ENCODE measurements at regions not wholly inside any gene's neighbourhood (a gene's known extent, or its start where the extent isn't known, plus 50 kb on each side); places are given as distances from the start of the nearest gene placed in this dataset.
"Not testable (repeated sequence)": the region's sequence is repeated elsewhere in the genome, so short reads cannot be mapped to it uniquely, and the experiment has no call there.

DNA sequence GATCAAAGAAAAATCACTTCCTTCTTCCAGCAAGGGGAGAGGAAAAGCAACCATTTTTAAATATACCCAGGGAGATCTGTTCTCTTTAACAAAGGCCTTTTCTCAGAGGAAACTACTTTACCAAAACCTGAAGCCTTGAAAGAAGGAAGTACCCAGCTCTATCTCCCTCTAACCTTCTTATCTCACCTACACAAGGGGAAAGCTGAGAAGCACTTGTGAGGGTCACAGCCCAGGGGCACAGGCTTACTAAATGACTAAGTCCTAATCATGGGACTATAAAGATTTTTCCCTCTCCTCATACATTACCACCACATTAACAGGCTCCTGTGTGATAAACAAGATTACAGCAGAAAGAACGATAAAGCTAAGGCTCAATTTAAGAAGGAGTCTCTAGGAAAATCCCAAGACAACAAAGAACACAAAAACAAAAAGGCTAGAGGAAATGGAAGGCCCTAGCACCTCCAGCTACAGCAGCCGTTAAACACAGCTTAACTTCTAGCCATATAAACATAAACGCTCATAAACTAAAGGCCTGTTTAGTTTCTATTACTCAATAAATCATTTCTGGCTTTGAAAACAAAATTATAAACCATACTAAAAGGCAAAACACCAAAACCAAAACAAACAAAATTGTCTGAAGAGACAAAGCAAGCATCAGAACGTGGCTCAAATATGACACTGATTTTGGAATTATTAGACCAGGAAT lies 284.9 kb upstream of the ECI2 start:
- H3K4me3 Mint-ChIP-seq (ENCODE audit: unreplicated experiment), result no peak overlapping the region
- TF ChIP-seq, protein P1, sequence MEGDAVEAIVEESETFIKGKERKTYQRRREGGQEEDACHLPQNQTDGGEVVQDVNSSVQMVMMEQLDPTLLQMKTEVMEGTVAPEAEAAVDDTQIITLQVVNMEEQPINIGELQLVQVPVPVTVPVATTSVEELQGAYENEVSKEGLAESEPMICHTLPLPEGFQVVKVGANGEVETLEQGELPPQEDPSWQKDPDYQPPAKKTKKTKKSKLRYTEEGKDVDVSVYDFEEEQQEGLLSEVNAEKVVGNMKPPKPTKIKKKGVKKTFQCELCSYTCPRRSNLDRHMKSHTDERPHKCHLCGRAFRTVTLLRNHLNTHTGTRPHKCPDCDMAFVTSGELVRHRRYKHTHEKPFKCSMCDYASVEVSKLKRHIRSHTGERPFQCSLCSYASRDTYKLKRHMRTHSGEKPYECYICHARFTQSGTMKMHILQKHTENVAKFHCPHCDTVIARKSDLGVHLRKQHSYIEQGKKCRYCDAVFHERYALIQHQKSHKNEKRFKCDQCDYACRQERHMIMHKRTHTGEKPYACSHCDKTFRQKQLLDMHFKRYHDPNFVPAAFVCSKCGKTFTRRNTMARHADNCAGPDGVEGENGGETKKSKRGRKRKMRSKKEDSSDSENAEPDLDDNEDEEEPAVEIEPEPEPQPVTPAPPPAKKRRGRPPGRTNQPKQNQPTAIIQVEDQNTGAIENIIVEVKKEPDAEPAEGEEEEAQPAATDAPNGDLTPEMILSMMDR (IDR thresholded peaks at IDR 0.05; ENCODE audit: unreplicated experiment), result no peak
- peaks cover 2% of the 10 kb centered on the region for H3K27me3 Mint-ChIP-seq (ENCODE audit: unreplicated experiment)
- no peak for DNase-seq (ENCODE audit: low spot score)
- peak overlapping the region; percentile 87 for H3K27ac Mint-ChIP-seq (ENCODE audit: unreplicated experiment)
- peaks cover 5% of the 10 kb centered on the region for H3K4me1 Mint-ChIP-seq (ENCODE audit: unreplicated experiment)
- H3K9me3 Mint-ChIP-seq (ENCODE audit: unreplicated experiment), result peaks cover 7% of the 10 kb centered on the region
- peaks cover 4% of the 10 kb centered on the region for H3K36me3 Mint-ChIP-seq (ENCODE audit: low read depth, unreplicated experiment)

DNA sequence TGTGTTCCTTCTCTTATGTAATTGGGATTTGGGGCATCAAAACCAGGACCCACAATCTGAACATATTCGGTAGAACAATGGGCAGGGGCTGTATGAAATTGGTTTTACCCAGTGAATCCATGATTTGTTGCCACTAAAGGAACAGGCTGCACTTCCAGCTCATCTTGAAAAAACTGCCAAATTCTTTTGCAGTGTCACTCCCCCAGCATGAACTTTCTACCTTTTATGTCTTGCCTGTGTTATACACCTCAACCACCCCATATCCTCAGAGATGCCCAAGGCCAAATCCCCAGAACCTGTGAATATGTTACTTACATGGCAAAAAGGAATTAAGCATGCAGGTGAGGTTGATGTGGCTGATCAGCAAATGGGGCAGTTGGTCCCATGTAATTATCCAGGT lies 280.2 kb upstream of the ECI2 start:
- H3K9me3 Mint-ChIP-seq (ENCODE audit: unreplicated experiment), result peaks cover 5% of the 10 kb centered on the region
- peaks cover 1% of the 10 kb centered on the region for H3K36me3 Mint-ChIP-seq (ENCODE audit: low read depth, unreplicated experiment)
- peaks cover 4% of the 10 kb centered on the region for H3K4me1 Mint-ChIP-seq (ENCODE audit: unreplicated experiment)
- peaks cover under 1% of the 10 kb centered on the region for H3K27me3 Mint-ChIP-seq (ENCODE audit: unreplicated experiment)
- no peak for DNase-seq (ENCODE audit: low spot score)
- H3K4me3 Mint-ChIP-seq (ENCODE audit: unreplicated experiment), result no peak overlapping the region
- TF ChIP-seq, protein P1 (IDR thresholded peaks at IDR 0.05; ENCODE audit: unreplicated experiment), result no peak
- H3K27ac Mint-ChIP-seq (ENCODE audit: unreplicated experiment), result no peak overlapping the region

DNA sequence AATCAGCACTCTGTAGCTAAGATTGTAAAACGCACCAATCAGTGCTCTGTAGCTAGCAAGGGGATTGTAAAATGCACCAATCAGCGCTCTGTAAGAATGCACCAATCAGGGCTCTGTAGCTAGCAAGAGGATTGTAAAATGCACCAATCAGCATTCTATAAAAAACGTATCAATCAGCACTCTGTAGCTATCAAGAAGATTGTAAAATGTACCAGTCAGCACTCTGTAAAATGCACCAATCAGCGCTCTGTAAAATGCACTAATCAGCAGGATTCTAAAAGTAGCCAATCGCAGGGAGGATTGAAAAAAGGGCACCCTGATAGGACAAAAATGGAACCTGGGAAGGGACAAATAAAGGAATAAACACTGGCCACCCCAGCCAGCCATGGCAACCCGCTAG lies 278.7 kb upstream of the ECI2 start:
- not testable (repeated sequence) for H3K4me1 Mint-ChIP-seq (ENCODE audit: unreplicated experiment); H3K27ac Mint-ChIP-seq (ENCODE audit: unreplicated experiment); H3K9me3 Mint-ChIP-seq (ENCODE audit: unreplicated experiment); H3K4me3 Mint-ChIP-seq (ENCODE audit: unreplicated experiment); DNase-seq (ENCODE audit: low spot score); H3K36me3 Mint-ChIP-seq (ENCODE audit: low read depth, unreplicated experiment); H3K27me3 Mint-ChIP-seq (ENCODE audit: unreplicated experiment)

DNA sequence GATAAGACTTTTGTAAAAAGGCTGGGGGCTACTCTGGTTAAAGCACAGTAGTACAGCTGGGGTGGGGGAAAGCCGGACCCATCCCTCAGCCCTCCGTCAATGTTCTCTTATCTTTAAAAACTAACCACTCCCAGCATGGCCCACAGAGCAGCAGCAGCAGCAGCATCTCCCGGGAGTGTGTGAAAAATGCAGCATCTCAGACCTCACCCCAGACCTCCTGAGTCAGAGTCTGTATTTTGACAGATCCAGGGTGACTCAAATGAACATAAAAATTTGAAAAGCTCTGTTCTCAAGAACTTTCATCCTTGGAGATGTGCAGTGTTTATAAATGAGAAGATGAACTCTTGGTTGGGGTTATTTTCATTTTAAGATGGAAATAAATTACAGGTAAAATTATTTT lies 277.7 kb upstream of the ECI2 start:
- no peak for DNase-seq (ENCODE audit: low spot score)
- TF ChIP-seq, protein P1 (IDR thresholded peaks at IDR 0.05; ENCODE audit: unreplicated experiment), result no peak
- Mint-ChIP-seq H3K27me3 (ENCODE audit: unreplicated experiment) (no peaks in the 10 kb centered on the region), H3K9me3 (ENCODE audit: unreplicated experiment) (no peaks in the 10 kb centered on the region), H3K27ac (ENCODE audit: unreplicated experiment) (no peak overlapping the region), H3K4me3 (ENCODE audit: unreplicated experiment) (no peak overlapping the region), H3K4me1 (ENCODE audit: unreplicated experiment) (peaks cover 2% of the 10 kb centered on the region), H3K36me3 (ENCODE audit: low read depth, unreplicated experiment) (no peaks in the 10 kb centered on the region)

DNA sequence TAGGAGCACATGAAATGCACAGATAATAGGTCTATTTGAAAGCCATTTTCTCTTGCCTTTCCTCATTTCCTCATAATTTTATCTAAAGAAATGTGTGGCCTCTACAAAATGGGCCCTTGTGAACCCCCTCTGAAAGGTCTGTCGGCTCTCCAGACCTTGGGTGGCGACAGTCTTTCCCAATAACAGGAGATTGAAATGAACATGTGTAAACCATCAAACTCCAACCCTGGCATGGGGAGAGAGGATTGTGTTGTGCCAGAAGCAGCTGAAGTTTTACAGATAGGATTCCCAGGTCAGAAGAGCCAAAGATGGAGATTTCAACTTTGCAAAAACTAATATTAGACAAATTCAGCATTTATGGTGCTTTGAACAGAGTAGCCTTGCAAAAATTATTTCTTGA lies 277.1 kb upstream of the ECI2 start:
- H3K36me3 Mint-ChIP-seq (ENCODE audit: low read depth, unreplicated experiment), result no peaks in the 10 kb centered on the region
- no peaks in the 10 kb centered on the region for H3K27me3 Mint-ChIP-seq (ENCODE audit: unreplicated experiment)
- no peaks in the 10 kb centered on the region for H3K9me3 Mint-ChIP-seq (ENCODE audit: unreplicated experiment)
- DNase-seq (ENCODE audit: low spot score), result no peak
- TF ChIP-seq, protein P1 (IDR thresholded peaks at IDR 0.05; ENCODE audit: unreplicated experiment), result no peak
- H3K4me3 Mint-ChIP-seq (ENCODE audit: unreplicated experiment), result no peak overlapping the region
- H3K27ac Mint-ChIP-seq (ENCODE audit: unreplicated experiment), result no peak overlapping the region
- H3K4me1 Mint-ChIP-seq (ENCODE audit: unreplicated experiment), result peaks cover 2% of the 10 kb centered on the region

All from endothelial cell (in vitro differentiated cells).